CD4-positive, alpha-beta memory T cell (primary cell): ENCODE measurements at regions not wholly inside any gene's neighbourhood (a gene's known extent, or its start where the extent isn't known, plus 50 kb on each side); places are given as distances from the start of the nearest gene placed in this dataset.

ENCODE experiments used
- CTCF ChIA-PET: fragments of 350-600 bp; sonication (Branson Sonifier 250); formaldehyde crosslinking; loops from one replicate; lab custom pipeline; 2021; ENCODE audit warnings: inconsistent platforms; ENCODE audit not compliant: partially characterized antibody; lab: Charles Lee
- POLR2A ChIA-PET: fragments of 350-600 bp; sonication (Branson Sonifier 250); formaldehyde crosslinking; loops from one replicate; lab custom pipeline; 2021; ENCODE audit not compliant: partially characterized antibody; lab: Charles Lee
- DNase-seq, 5 donors: peaks; one replicate each; pipeline versions ENCODE4 v3.0.0 to v3.0.0-alpha.2; 2020 to 2022; ENCODE audit warnings: mixed read lengths in 1 of 5
- H3K27ac ChIP-seq: one replicate; pipeline ENCODE4 v1.7.0; 2013; ENCODE audit warnings: low read depth, low read length
- H3K27me3 ChIP-seq: 2 replicates; pipeline ENCODE4 v1.7.0; 2013; ENCODE audit warnings: mild to moderate bottlenecking, low read length, moderate library complexity; ENCODE audit not compliant: insufficient read depth
- H3K36me3 ChIP-seq: 2 replicates; pipeline ENCODE4 v1.7.0; 2013; ENCODE audit warnings: mild to moderate bottlenecking, low read length, moderate library complexity; ENCODE audit not compliant: insufficient read depth
- H3K4me1 ChIP-seq: 2 replicates; pipeline ENCODE4 v1.7.0; 2013; ENCODE audit warnings: mild to moderate bottlenecking, low read length, moderate library complexity; ENCODE audit not compliant: insufficient read depth
- H3K4me3 ChIP-seq, 2 donors: one replicate each; pipeline ENCODE4 v1.7.0; 2013; ENCODE audit warnings: low read length in 2 of 2, mild to moderate bottlenecking in 1 of 2
- H3K9me3 ChIP-seq, 2 donors: one replicate each; pipeline ENCODE4 v1.7.0; 2013; ENCODE audit warnings: low read length in 2 of 2, control low read depth in 1 of 2; ENCODE audit not compliant: control insufficient read depth in 1 of 2
- H3K27ac Mint-ChIP-seq, 7 donors: one replicate each; pipeline ENCODE4 v1.8.0; 2020 to 2021; ENCODE audit warnings: mixed read lengths in 7 of 7, mild to moderate bottlenecking in 6 of 7, inconsistent platforms in 3 of 7, moderate library complexity in 3 of 7
- H3K27me3 Mint-ChIP-seq, 2 donors: one replicate each; pipeline ENCODE4 v1.8.0; 2020 to 2021; ENCODE audit warnings: mixed read lengths in 2 of 2
- H3K36me3 Mint-ChIP-seq, 2 donors: one replicate each; pipeline ENCODE4 v1.8.0; 2020 to 2021; ENCODE audit warnings: mixed read lengths in 2 of 2, inconsistent platforms in 1 of 2, mild to moderate bottlenecking in 1 of 2
- H3K4me1 Mint-ChIP-seq, 4 donors: one replicate each; pipeline ENCODE4 v1.8.0; 2020 to 2021; ENCODE audit warnings: mixed read lengths in 4 of 4, mild to moderate bottlenecking in 1 of 4
- H3K4me3 Mint-ChIP-seq, 8 donors: one replicate each; pipeline ENCODE4 v1.8.0; 2020 to 2021; ENCODE audit warnings: mixed read lengths in 8 of 8, mild to moderate bottlenecking in 7 of 8, moderate library complexity in 6 of 8, inconsistent platforms in 3 of 8
- H3K9me3 Mint-ChIP-seq, 8 donors: one replicate each; pipeline ENCODE4 v1.8.0; 2020 to 2021; ENCODE audit warnings: mixed read lengths in 8 of 8, mild to moderate bottlenecking in 5 of 8, inconsistent platforms in 3 of 8, moderate library complexity in 1 of 8
- intact Hi-C: fragments of 100-400 bp; cut with micrococcal nuclease; formaldehyde crosslinking; loops from one replicate; pipeline ENCODE4 v1.15.1; 2023

GRCh38 chr7:117974891-117975290, 101.7 kb upstream of the CTTNBP2 start:
- no peak overlapping the region for H3K27ac Mint-ChIP-seq
- no peak overlapping the region for H3K4me3 Mint-ChIP-seq
- no peaks in the 10 kb centered on the region for H3K9me3 ChIP-seq
- H3K27ac ChIP-seq = no peak overlapping the region
- H3K27me3 ChIP-seq = no peaks in the 10 kb centered on the region
- H3K4me1 Mint-ChIP-seq = no peaks in the 10 kb centered on the region
- H3K4me1 ChIP-seq = no peaks in the 10 kb centered on the region
- H3K27me3 Mint-ChIP-seq = no peaks in the 10 kb centered on the region
- H3K36me3 ChIP-seq = no peaks in the 10 kb centered on the region
- ChIA-PET POLR2A (no interaction called here), CTCF (no interaction called here)
- no peak overlapping the region for H3K4me3 ChIP-seq
- intact Hi-C loops = no loop called here
- DNase-seq = no peak
- peaks cover 0 to 4% (median 0%) of the 10 kb centered on the region in 8 donors for H3K9me3 Mint-ChIP-seq
- no peaks in the 10 kb centered on the region for H3K36me3 Mint-ChIP-seq

- Histone ChIP-seq H3K27ac (no peak overlapping the region), H3K9me3 (no peaks in the 10 kb centered on the region), H3K4me1 (no peaks in the 10 kb centered on the region), H3K4me3 (no peak overlapping the region), H3K36me3 (no peaks in the 10 kb centered on the region), H3K27me3 (no peaks in the 10 kb centered on the region)
- no peak overlapping the region for H3K4me3 Mint-ChIP-seq
- H3K9me3 Mint-ChIP-seq = peaks cover 0 to 4% (median 0%) of the 10 kb centered on the region in 8 donors
- no peaks in the 10 kb centered on the region for H3K36me3 Mint-ChIP-seq
- DNase-seq = no peak
- H3K27ac Mint-ChIP-seq = no peak overlapping the region
- POLR2A ChIA-PET = no interaction called here
- CTCF ChIA-PET = no interaction called here
- intact Hi-C loops = no loop called here
- no peaks in the 10 kb centered on the region for H3K4me1 Mint-ChIP-seq
- H3K27me3 Mint-ChIP-seq = no peaks in the 10 kb centered on the region
These were observed 102.2 kb upstream of the CTTNBP2 start for GRCh38 chr7:117975476-117975875.

- H3K36me3 Mint-ChIP-seq = no peaks in the 10 kb centered on the region
- DNase-seq = no peak
- no peak overlapping the region for H3K27ac Mint-ChIP-seq
- ChIA-PET CTCF (no interaction called here), POLR2A (no interaction called here)
- Histone ChIP-seq H3K27me3 (no peaks in the 10 kb centered on the region), H3K9me3 (no peaks in the 10 kb centered on the region), H3K36me3 (no peaks in the 10 kb centered on the region), H3K4me3 (no peak overlapping the region), H3K27ac (no peak overlapping the region), H3K4me1 (no peaks in the 10 kb centered on the region)
- intact Hi-C loops = no loop called here
- no peaks in the 10 kb centered on the region for H3K4me1 Mint-ChIP-seq
- H3K4me3 Mint-ChIP-seq = no peak overlapping the region
- peaks cover 0 to 4% (median 0%) of the 10 kb centered on the region in 8 donors for H3K9me3 Mint-ChIP-seq
- peaks cover 0 to 2% of the 10 kb centered on the region in 2 donors for H3K27me3 Mint-ChIP-seq
These were observed 106.8 kb upstream of the CTTNBP2 start for GRCh38 chr7:117979954-117980497.

GRCh38 chr7:117982071-117983055, 109.1 kb upstream of the CTTNBP2 start:
- no peaks in the 10 kb centered on the region for H3K27me3 ChIP-seq
- no peak overlapping the region for H3K4me3 Mint-ChIP-seq
- H3K27ac ChIP-seq = no peak overlapping the region
- H3K4me1 Mint-ChIP-seq = no peaks in the 10 kb centered on the region
- no peak overlapping the region for H3K4me3 ChIP-seq
- H3K27me3 Mint-ChIP-seq = peaks cover 0 to 2% of the 10 kb centered on the region in 2 donors
- no peaks in the 10 kb centered on the region for H3K9me3 ChIP-seq
- H3K27ac Mint-ChIP-seq = no peak overlapping the region
- intact Hi-C loops = no loop called here
- ChIA-PET POLR2A (no interaction called here), CTCF (no interaction called here)
- no peaks in the 10 kb centered on the region for H3K36me3 ChIP-seq
- no peak for DNase-seq
- H3K4me1 ChIP-seq = no peaks in the 10 kb centered on the region
- no peaks in the 10 kb centered on the region for H3K36me3 Mint-ChIP-seq
- peaks cover 0 to 4% (median 0%) of the 10 kb centered on the region in 8 donors for H3K9me3 Mint-ChIP-seq

- intact Hi-C loops = no loop called here
- Mint-ChIP-seq H3K27me3 (peaks cover 0 to 2% of the 10 kb centered on the region in 2 donors), H3K36me3 (no peaks in the 10 kb centered on the region), H3K4me3 (no peak overlapping the region), H3K9me3 (peaks cover 0 to 3% (median 0%) of the 10 kb centered on the region in 8 donors), H3K27ac (no peak overlapping the region), H3K4me1 (no peaks in the 10 kb centered on the region)
- no peak for DNase-seq
- ChIA-PET POLR2A (no interaction called here), CTCF (no interaction called here)
- H3K27ac ChIP-seq = no peak overlapping the region
- no peaks in the 10 kb centered on the region for H3K36me3 ChIP-seq
- H3K9me3 ChIP-seq = no peaks in the 10 kb centered on the region
- H3K4me3 ChIP-seq = no peak overlapping the region
- no peaks in the 10 kb centered on the region for H3K27me3 ChIP-seq
- no peaks in the 10 kb centered on the region for H3K4me1 ChIP-seq
These were observed 113.5 kb upstream of the CTTNBP2 start for GRCh38 chr7:117986645-117987269.

- Mint-ChIP-seq H3K9me3 (peaks cover 0 to 3% (median 0%) of the 10 kb centered on the region in 8 donors), H3K27me3 (no peaks in the 10 kb centered on the region), H3K27ac (no peak overlapping the region), H3K36me3 (no peaks in the 10 kb centered on the region), H3K4me3 (no peak overlapping the region), H3K4me1 (no peaks in the 10 kb centered on the region)
- Histone ChIP-seq H3K27ac (no peak overlapping the region), H3K27me3 (no peaks in the 10 kb centered on the region), H3K9me3 (no peaks in the 10 kb centered on the region), H3K36me3 (no peaks in the 10 kb centered on the region), H3K4me1 (no peaks in the 10 kb centered on the region), H3K4me3 (no peak overlapping the region)
- intact Hi-C loops = no loop called here
- POLR2A ChIA-PET = no interaction called here
- DNase-seq = no peak
- CTCF ChIA-PET = no interaction called here
These were observed 117.6 kb upstream of the CTTNBP2 start for GRCh38 chr7:117990834-117991233.

GRCh38 chr7:117992635-117993376, 119.6 kb upstream of the CTTNBP2 start:
- Histone ChIP-seq H3K4me1 (no peaks in the 10 kb centered on the region), H3K36me3 (no peaks in the 10 kb centered on the region), H3K27me3 (no peaks in the 10 kb centered on the region), H3K27ac (no peak overlapping the region), H3K9me3 (no peaks in the 10 kb centered on the region), H3K4me3 (no peak overlapping the region)
- Mint-ChIP-seq H3K9me3 (peaks cover 0 to 3% (median 0%) of the 10 kb centered on the region in 8 donors), H3K36me3 (no peaks in the 10 kb centered on the region), H3K4me3 (no peak overlapping the region), H3K27ac (no peak overlapping the region), H3K4me1 (no peaks in the 10 kb centered on the region), H3K27me3 (no peaks in the 10 kb centered on the region)
- intact Hi-C loops = no loop called here
- ChIA-PET POLR2A (no interaction called here), CTCF (no interaction called here)
- no peak for DNase-seq
